Stimulated activated CD4-positive, alpha-beta T cell treated with anti-CD3 and anti-CD28 coated beads, Interleukin-1b, Interleukin-23, amount 100 ng/mL, for 48 hours (primary cell): ENCODE measurements at regions not wholly inside any gene's neighbourhood (a gene's known extent, or its start where the extent isn't known, plus 50 kb on each side); places are given as distances from the start of the nearest gene placed in this dataset.
"Not testable (repeated sequence)": the region's sequence is repeated elsewhere in the genome, so short reads cannot be mapped to it uniquely, and the experiment has no call there.

Experiments used
- DNase-seq: peaks from one replicate; pipeline ENCODE4 v3.0.0-alpha.2; 2020

GRCh38 chr7:54153462-54153861 is 388.7 kb upstream of the VSTM2A start:
- DNase-seq = no peak

GRCh38 chr7:54159088-54159487 is 383.1 kb upstream of the VSTM2A start:
- DNase-seq = no peak

GRCh38 chr7:54161621-54162020 is 380.6 kb upstream of the VSTM2A start:
- DNase-seq = no peak

GRCh38 chr7:54166419-54166818 is 375.8 kb upstream of the VSTM2A start:
- no peak for DNase-seq

- DNase-seq = no peak
Measured at GRCh38 chr7:54179321-54180029, 362.7 kb upstream of the VSTM2A start.

- no peak for DNase-seq
Measured at GRCh38 chr7:54180796-54181195, 361.4 kb upstream of the VSTM2A start.

GRCh38 chr7:54183055-54183454 is 359.1 kb upstream of the VSTM2A start:
- no peak for DNase-seq

GRCh38 chr7:54186336-54186735 is 355.8 kb upstream of the VSTM2A start:
- no peak for DNase-seq

GRCh38 chr7:54187886-54188685 is 354.1 kb upstream of the VSTM2A start:
- no peak for DNase-seq

GRCh38 chr7:54188843-54189242 is 353.3 kb upstream of the VSTM2A start:
- no peak for DNase-seq

GRCh38 chr7:54189330-54189729 is 352.8 kb upstream of the VSTM2A start:
- no peak for DNase-seq

- no peak for DNase-seq
Measured at GRCh38 chr7:54201501-54201900, 340.7 kb upstream of the VSTM2A start.

- no peak for DNase-seq
Measured at GRCh38 chr7:54215424-54215823, 326.8 kb upstream of the VSTM2A start.

- DNase-seq = not testable (repeated sequence)
Measured at GRCh38 chr7:54226030-54226429, 316.1 kb upstream of the VSTM2A start.

GRCh38 chr7:54242776-54243175 is 299.4 kb upstream of the VSTM2A start:
- DNase-seq = no peak

GRCh38 chr7:54245020-54245419 is 297.2 kb upstream of the VSTM2A start:
- DNase-seq = no peak

GRCh38 chr7:54249686-54250085 is 292.5 kb upstream of the VSTM2A start:
- no peak for DNase-seq

GRCh38 chr7:54252256-54253035 is 289.7 kb upstream of the VSTM2A start:
- DNase-seq = no peak

GRCh38 chr7:54253036-54253373 is 289.2 kb upstream of the VSTM2A start:
- DNase-seq = no peak

GRCh38 chr7:54255242-54255641 is 286.9 kb upstream of the VSTM2A start:
- DNase-seq = no peak

GRCh38 chr7:54259185-54259584 is 283.0 kb upstream of the VSTM2A start:
- no peak for DNase-seq

GRCh38 chr7:54260941-54261371 is 281.2 kb upstream of the VSTM2A start:
- DNase-seq = no peak

- DNase-seq = no peak
Measured at GRCh38 chr7:54278847-54279246, 263.3 kb upstream of the VSTM2A start.
